ENCODE measurements at regions not wholly inside any gene's neighbourhood (a gene's known extent, or its start where the extent isn't known, plus 50 kb on each side); places are given as distances from the start of the nearest gene placed in this dataset.

DNA sequence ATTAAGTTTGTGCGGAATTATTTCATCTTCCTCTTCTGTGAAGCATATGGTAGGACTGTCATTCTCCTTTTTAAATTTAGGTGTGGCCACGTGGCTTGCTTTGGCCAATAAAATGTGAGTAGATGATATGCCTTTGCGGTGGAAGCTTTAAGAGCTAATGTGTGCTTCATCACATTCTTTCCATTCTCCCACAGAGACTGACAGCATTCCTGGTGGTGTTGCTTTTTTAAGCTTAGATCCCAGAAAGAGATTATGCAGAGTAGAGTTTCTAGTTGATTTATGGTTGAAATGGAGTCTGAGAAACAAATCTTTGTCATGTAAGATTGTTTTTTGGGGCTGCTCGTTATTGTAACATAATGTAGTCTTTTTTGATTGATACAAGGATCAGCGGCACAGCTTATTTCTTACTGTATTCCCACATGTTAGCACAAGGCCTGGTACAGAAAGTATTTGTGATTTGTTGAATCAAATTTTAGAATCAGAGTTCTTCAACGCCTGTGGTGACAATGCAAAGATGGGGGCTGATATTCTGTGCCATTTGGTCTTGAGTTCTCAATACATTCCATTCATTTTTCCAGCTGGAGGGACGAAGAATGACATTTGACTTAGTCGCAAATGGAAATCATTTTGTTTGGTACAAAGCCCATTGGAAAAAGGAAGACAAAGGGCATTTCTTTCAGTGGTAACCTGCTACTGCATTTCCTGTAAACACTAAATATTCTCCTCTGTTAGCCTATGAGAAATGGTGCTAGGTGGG lies 209.9 kb upstream of the VLDLR start:
- H3K4me1 Mint-ChIP-seq (ENCODE audit: unreplicated experiment) = peaks cover 3% of the 10 kb centered on the region
- no peaks in the 10 kb centered on the region for H3K36me3 Mint-ChIP-seq (ENCODE audit: low read depth, unreplicated experiment)
- no peak overlapping the region for H3K27ac Mint-ChIP-seq (ENCODE audit: unreplicated experiment)
- no peaks in the 10 kb centered on the region for H3K27me3 Mint-ChIP-seq (ENCODE audit: unreplicated experiment)
- TF ChIP-seq, protein P1, sequence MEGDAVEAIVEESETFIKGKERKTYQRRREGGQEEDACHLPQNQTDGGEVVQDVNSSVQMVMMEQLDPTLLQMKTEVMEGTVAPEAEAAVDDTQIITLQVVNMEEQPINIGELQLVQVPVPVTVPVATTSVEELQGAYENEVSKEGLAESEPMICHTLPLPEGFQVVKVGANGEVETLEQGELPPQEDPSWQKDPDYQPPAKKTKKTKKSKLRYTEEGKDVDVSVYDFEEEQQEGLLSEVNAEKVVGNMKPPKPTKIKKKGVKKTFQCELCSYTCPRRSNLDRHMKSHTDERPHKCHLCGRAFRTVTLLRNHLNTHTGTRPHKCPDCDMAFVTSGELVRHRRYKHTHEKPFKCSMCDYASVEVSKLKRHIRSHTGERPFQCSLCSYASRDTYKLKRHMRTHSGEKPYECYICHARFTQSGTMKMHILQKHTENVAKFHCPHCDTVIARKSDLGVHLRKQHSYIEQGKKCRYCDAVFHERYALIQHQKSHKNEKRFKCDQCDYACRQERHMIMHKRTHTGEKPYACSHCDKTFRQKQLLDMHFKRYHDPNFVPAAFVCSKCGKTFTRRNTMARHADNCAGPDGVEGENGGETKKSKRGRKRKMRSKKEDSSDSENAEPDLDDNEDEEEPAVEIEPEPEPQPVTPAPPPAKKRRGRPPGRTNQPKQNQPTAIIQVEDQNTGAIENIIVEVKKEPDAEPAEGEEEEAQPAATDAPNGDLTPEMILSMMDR (IDR thresholded peaks at IDR 0.05; ENCODE audit: unreplicated experiment) = no peak
- H3K4me3 Mint-ChIP-seq (ENCODE audit: unreplicated experiment) = no peak overlapping the region
- no peaks in the 10 kb centered on the region for H3K9me3 Mint-ChIP-seq (ENCODE audit: unreplicated experiment)
- DNase-seq (ENCODE audit: low spot score) = no peak

DNA sequence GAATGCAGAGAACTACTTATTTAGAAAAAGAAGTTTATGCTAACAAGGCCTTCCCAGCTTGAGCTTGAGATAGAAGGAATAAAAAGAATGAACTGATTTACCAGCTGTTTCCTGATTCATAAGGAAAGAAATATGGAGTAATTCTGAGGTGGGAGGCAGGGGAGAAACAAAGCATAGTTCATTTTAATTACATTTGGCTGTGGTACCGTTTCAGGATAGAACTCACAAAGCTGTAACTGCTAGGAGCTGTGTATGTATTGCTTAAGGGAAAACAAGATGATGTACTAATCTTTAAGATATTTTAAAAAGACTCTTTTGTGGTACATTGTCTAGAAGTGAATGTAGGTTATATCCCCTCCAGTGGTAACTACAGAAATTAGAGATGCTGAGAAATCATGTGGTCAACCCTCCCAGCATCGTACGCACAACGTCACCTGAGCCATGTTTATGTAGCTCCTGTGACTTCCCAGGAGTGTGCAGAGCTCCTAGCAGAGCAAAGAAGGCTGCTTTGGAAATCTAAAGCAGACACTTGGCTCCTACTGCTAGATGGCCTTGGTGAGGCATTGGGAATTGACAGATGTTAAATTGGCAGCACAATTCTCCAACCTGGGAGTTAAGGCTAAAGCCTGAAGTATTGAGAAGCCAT lies 208.3 kb upstream of the VLDLR start:
- H3K36me3 Mint-ChIP-seq (ENCODE audit: low read depth, unreplicated experiment) = no peaks in the 10 kb centered on the region
- peaks cover 3% of the 10 kb centered on the region for H3K4me1 Mint-ChIP-seq (ENCODE audit: unreplicated experiment)
- no peak overlapping the region for H3K27ac Mint-ChIP-seq (ENCODE audit: unreplicated experiment)
- no peaks in the 10 kb centered on the region for H3K27me3 Mint-ChIP-seq (ENCODE audit: unreplicated experiment)
- no peaks in the 10 kb centered on the region for H3K9me3 Mint-ChIP-seq (ENCODE audit: unreplicated experiment)
- no peak for DNase-seq (ENCODE audit: low spot score)
- TF ChIP-seq, protein P1 (IDR thresholded peaks at IDR 0.05; ENCODE audit: unreplicated experiment) = no peak
- no peak overlapping the region for H3K4me3 Mint-ChIP-seq (ENCODE audit: unreplicated experiment)

DNA sequence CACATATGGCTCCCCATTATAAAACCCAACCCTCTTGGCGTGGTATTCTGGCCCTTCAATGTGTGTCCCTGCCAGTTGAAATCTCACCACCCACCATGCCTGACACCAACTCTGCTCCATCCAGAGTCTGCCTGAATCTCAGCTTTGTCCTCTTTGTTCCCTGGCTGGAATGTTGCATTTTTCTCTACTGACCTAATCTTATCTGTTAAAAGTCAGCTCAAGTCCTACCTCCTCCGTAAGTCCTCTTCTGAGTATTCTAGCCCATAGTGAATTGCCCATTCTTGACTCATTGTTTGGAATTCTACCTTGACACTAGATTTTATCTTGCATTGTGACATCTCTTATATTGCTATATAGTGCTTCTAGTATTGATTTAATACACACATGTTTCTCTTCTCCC lies 207.1 kb upstream of the VLDLR start:
- peaks cover 6% of the 10 kb centered on the region for H3K4me1 Mint-ChIP-seq (ENCODE audit: unreplicated experiment)
- TF ChIP-seq, protein P1 (IDR thresholded peaks at IDR 0.05; ENCODE audit: unreplicated experiment) = no peak
- H3K9me3 Mint-ChIP-seq (ENCODE audit: unreplicated experiment) = no peaks in the 10 kb centered on the region
- H3K27ac Mint-ChIP-seq (ENCODE audit: unreplicated experiment) = no peak overlapping the region
- DNase-seq (ENCODE audit: low spot score) = no peak
- H3K27me3 Mint-ChIP-seq (ENCODE audit: unreplicated experiment) = no peaks in the 10 kb centered on the region
- no peak overlapping the region for H3K4me3 Mint-ChIP-seq (ENCODE audit: unreplicated experiment)
- no peaks in the 10 kb centered on the region for H3K36me3 Mint-ChIP-seq (ENCODE audit: low read depth, unreplicated experiment)

DNA sequence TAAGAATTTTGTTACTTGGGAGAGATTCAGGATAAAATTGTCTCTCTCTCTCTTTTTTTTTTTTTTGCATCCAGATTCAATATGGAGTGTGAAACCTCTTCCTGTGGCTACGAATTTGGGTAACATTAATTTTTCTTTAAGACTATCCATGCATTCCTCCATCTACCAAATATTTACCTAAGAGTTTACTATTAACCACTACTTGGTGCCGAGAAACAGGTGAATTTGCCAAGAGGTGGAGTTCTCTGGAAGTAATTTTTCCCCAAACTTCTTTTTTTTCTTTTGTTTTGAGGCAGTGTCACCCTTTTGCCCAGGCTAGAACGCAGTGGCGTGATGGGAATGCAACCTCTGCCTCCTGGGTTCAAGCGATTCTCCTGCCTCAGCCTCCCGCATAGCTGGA lies 206.3 kb upstream of the VLDLR start:
- Mint-ChIP-seq H3K36me3 (ENCODE audit: low read depth, unreplicated experiment) (no peaks in the 10 kb centered on the region), H3K4me1 (ENCODE audit: unreplicated experiment) (peaks cover 6% of the 10 kb centered on the region), H3K4me3 (ENCODE audit: unreplicated experiment) (no peak overlapping the region), H3K27ac (ENCODE audit: unreplicated experiment) (no peak overlapping the region), H3K27me3 (ENCODE audit: unreplicated experiment) (no peaks in the 10 kb centered on the region), H3K9me3 (ENCODE audit: unreplicated experiment) (no peaks in the 10 kb centered on the region)
- no peak for DNase-seq (ENCODE audit: low spot score)
- TF ChIP-seq, protein P1 (IDR thresholded peaks at IDR 0.05; ENCODE audit: unreplicated experiment) = no peak

DNA sequence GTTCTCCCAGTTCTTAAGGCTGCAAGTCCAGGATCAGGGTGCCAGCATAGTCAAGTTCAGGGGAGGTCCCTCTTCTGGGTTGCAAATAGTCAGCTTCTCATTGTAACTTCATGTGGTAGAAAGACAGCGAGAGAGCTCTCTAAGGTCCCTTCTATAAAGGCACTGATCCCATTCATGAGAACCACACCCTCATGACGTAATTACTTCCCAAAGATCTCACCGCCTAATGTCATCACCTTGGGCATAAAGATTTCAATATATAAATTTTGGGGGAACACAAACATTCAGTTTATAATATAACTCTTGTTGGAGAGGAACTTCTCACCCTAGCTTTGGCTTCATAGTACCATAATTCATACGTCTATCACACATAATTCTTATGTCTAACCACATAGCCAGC lies 203.9 kb upstream of the VLDLR start:
- Mint-ChIP-seq H3K4me1 (ENCODE audit: unreplicated experiment) (peaks cover 3% of the 10 kb centered on the region), H3K36me3 (ENCODE audit: low read depth, unreplicated experiment) (no peaks in the 10 kb centered on the region), H3K27ac (ENCODE audit: unreplicated experiment) (no peak overlapping the region), H3K9me3 (ENCODE audit: unreplicated experiment) (no peaks in the 10 kb centered on the region), H3K27me3 (ENCODE audit: unreplicated experiment) (no peaks in the 10 kb centered on the region), H3K4me3 (ENCODE audit: unreplicated experiment) (no peak overlapping the region)
- TF ChIP-seq, protein P1 (IDR thresholded peaks at IDR 0.05; ENCODE audit: unreplicated experiment) = no peak
- no peak for DNase-seq (ENCODE audit: low spot score)

Measured in endothelial cell (in vitro differentiated cells).